NCI-H82 (cell line): ENCODE measurements at regions not wholly inside any gene's neighbourhood (a gene's known extent, or its start where the extent isn't known, plus 50 kb on each side); places are given as distances from the start of the nearest gene placed in this dataset.
"Not testable (repeated sequence)": the region's sequence is repeated elsewhere in the genome, so short reads cannot be mapped to it uniquely, and the experiment has no call there.

Source experiments
- DNase-seq: peaks from one replicate; lab custom pipeline; 2025; lab: John Stamatoyannopoulos, UW

DNA sequence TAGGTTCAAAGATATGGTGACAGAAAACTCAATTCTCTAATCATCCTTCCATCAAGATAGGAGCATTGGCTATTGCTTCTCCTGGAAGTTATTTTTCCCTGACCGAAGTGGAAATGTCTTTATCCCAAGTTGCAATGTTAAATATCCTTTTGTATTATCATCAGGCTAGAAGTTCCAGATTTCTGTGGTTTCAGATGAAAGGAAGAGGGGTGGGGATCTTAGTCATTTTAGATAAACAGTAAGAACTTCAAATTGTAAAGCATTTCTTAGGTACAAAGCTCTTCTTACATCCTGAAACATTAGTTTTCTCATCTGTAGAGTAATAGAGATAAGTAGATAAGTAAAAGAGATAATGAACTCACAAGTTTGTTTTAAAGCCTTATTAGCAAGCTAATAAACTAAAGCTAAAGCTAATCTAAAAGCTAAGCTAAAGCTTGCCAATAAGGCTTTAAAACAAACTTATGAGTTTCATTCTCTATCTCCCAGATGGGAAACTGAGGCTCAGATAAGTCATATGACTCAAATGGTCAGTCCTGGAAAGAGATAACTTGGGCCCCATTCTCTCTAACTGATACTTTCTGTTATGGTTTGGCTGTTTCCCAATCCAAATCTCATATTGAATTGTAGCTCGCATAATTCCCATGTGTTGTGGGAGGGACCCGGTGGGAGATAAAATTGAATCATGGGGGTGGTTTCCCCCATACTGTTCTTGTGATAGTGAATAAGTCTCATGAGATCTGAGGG lies 99.2 kb upstream of the KCNK2 start:
- no peak for DNase-seq

DNA sequence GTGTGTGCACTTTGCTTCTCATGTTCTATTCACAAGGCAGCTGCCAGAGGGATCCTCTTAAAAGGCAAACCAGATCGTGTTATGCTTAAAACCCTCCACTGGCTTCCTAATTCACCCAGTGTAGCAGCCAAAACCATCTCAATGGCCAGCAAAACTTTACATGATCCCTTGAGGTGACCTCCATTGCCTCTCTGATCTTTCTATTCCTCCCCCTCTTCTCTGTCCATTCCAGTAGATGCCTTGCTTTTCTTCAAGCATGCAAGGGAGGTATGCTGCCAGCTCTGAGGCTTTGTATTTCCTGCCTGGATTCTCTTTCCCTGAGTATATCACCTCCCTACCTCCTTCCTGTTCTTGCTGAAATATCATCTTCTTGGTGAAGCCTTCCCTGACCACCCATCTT lies 93.2 kb upstream of the KCNK2 start:
- DNase-seq, result peak; percentile 25

DNA sequence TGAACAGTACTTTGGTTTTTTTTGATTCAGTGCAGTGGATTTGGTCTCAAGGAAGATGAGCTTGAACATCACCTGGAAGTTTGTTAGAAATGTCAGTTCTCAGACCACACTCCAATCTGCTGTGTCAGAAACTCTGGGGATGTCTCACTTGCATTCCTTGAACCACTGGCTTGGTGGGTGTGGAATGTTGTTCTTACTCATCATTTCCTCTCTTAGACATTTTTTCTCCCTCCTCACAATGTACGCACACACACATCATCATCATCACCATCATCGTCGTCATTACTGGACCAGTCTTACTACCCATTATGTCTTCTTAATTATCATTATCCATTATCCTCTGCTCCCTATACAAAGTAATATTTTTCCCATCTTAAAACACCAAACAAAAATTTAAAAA lies 91.9 kb upstream of the KCNK2 start:
- no peak for DNase-seq

DNA sequence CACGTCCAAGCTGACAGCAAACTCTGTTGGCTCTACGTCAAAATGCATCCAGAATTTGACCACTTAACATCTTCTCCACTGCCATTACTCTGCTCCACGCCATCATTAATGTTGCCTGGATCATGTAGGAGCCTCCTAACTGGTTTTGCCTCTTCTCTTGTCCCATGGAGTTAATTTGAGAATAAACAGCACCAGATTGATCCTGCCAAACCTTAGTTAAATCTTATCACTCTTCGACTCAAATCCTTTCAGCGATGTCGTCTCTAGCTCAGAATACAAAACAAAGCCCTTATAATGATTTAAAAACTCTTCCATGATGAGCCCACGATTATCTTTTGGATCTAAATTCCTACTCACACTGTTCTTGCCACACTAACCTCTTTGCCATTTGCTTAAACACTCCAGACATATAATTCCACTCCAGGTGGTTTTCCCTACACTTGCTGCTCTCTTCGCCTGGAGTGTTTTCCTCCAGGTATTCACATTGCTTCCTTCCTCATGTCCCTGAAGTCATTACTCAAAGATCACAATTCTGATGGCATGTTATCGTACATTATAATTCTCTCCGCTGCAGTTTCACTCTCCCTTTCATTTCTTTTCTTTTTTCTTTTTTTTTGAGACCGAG lies 90.7 kb upstream of the KCNK2 start:
- DNase-seq, result no peak

DNA sequence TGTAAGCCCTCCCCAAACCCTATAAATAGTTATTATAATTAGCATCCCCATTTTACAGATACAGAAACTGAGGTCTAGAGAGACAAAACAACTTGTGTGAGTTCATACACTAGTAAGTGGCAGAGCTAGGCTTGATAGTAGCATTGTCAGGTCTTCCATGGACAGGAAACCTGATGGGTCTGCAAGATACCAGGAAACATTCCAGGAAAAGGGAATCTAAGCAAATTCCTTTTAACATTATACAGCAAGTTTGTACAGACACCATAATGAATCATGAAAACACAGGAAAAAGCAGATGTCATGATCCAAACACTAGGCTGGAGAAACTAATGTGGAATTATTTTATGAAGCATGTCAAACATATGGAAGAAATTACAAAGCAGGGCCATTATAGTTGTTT lies 89.1 kb upstream of the KCNK2 start:
- no peak for DNase-seq

DNA sequence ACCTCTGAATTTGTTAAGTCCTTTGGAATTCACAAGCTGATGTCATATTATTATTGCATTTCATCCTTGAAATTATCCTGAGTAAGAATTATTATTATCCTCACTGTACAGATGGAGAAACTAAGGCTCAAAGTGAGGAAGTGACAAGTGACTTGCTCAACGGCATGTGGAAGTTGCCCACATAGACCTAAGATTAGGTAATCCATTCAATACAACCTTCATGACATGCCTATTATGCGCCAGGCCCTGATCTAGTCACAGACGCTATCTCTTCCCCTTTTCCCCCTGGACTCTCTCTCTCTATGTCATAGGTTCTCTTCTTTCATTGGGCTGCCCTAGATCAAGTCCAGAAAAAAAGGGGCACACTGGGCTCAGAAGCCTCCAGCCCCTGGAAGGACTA lies 84.9 kb upstream of the KCNK2 start:
- DNase-seq, result no peak

DNA sequence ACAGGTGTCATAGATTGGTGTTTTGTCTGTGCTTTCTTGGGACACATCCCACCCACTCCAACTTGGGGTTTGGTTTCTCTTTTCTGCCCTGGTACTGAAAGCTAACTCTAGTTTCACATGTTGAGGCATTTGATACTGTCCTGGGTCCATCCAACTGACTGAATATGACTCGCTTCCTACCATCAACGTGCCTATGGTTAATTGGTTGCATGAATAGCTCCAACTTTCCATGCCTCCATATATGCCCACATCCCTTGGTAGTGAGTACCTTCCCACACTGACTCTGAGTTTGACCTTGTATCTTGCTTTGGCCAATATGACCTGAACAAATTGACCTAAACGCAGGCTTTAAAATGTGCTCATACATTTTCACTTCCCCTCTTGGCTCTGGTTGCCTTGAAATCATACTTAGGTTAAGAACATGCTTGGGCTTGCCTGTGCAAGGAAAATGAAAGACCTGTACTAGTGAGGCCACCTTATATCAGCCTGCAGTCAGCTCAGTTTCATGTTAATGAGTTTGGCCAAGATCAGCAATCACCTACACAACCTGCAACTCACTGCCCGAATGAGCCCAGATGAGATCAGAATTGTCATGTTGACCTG lies 81.0 kb upstream of the KCNK2 start:
- no peak for DNase-seq

DNA sequence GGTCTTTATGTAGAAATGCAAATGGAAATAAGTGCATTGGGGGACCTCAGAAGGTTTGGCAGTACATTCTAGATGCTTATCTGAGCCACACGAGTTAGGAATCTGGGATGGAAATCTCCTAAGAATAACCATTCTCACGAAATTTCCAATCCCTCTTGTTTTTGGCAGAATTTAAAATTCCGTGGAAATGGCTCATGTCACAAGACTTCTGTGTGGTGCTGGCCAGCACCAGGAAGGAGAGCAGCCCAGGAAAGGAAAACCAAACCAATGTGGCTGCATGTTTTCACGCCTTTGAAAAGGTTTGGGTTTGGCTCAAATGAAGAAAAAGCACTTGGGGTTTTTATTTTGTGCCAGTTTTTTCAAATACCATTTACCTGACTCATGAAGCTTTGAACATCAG lies 80.1 kb upstream of the KCNK2 start:
- DNase-seq, result no peak

DNA sequence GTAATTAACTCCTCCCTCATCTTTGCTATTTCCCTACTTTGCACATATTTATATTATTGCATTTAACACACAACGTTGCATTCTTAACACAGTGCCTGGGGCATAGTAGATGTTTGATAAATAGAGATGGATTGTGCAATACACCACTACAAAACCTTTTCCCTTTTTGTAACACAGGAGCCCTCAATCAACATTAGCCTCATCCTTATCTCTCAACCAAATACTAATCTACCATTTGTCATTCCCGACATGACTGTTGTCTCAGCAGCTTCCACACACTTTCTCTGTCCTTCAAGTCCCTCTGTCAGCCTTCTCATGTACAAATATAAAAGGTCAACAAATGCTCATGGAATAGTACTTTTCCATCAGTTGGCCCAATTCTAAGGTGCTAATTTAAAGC lies 78.9 kb upstream of the KCNK2 start:
- no peak for DNase-seq

DNA sequence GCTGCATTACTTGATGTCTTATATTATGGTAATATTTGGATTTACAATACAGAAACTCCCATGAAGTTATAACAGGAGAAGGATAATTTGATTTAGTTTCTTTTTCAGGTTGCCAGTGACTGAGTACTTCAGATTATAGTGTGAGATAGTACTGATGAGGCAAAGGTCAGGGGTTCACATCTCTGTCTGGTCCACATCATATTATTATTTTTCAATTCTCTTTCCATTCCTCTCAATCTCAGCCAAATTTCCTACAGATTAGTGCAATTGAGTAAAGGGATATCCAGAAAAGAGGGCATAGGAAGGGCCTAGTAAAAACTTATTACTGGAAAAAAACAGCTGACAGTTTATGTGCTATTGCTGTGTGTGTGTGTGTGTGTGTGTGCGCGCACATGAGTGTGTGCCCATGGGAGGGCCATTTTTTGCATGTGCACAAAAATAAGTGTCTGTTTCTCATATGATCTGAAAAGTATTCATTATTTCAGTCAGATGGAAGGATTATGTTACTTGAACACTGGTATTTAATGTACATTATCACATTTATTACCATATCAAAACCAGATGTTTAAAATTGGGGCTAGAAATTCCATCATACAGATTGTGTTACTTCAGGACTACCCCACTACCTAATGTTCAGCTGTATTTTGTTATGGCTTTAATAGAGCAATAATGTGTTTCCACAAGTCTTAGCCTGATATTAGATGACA lies 78.3 kb upstream of the KCNK2 start:
- no peak for DNase-seq

DNA sequence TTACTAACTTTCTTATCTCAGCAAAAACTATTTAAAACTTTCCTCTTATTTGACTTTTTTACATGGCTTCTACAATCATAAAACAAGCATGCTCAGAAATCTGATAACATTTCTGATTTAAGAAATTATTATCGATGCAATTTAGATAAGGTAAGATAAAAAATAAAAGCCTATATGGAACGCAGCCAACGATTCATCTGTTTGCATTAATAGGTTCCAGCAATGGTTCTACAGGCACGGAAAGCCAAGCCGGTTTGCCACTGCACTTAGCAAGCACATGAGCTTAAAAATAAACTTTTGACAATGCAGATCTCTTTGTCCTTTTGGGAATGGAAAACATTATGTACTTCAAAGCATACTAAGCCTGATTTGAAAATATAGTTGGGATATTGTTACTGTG lies 77.5 kb upstream of the KCNK2 start:
- DNase-seq, result no peak

DNA sequence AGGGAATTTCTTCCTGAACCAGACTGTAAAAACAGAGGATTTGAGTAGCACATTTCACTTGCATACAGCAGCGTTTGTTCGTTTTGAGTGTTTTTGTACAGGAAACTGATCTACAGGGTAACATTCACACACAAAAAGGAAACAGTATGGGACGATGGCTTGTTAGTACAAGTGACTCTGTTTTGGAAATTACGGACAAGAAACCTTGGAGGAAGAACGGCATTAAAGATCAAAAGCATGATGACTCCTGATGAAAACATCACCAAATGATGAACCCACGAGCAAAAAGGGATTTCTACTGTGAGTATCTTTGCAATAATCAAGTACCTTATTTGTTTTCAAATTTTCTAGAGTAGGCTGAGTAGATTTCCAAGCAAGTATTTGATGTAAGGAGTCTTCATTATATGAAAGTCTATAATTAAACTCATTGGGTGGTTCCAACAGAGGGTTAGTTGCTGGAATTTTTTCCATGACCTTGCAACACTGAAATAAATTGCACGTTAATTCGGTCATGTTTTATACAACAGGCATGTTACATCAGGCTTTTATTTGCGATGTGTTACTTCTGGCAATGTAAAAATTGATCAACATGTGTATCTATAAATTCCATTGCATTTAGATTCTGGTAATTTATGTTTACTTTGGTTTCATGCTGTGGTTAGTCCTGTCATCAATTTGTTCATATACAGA lies 76.7 kb upstream of the KCNK2 start:
- no peak for DNase-seq

DNA sequence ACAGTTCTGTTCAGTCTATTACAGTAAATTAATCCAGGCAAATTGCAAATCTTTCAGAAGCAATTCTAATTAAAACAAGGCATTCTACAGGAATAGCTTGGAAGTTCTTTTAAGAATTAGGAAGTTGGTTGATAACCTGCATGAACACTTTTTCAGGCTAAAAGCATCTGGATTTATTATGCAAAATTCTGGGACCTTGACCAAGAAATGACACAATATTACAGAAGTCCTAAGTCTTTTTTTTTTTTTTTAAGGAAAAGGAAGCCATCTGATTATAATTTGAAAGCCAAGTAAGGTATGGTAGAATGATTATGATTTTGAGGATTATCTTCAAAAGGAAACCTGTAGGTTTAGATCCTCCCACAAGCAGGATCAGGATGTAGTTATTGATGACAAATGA lies 74.7 kb upstream of the KCNK2 start:
- no peak for DNase-seq

DNA sequence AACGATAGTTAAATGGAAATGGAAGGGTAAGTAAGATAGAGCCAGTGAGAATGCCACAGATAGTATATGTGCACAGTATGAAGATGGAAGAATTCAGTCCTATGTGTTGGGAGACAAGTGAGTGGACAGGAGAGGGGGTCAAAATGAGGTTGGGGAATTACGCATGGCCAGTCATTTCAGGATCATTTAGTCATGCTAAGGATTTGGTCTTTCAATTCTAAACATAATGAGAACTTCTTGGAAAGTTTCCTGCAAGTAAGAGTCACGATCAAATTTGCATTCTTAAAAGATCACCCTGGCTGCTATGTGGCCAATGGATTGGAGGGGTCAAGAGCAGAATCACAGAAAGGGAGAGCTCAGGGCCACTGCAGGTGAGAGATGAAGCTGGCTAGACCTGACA lies 64.0 kb upstream of the KCNK2 start:
- DNase-seq, result no peak

DNA sequence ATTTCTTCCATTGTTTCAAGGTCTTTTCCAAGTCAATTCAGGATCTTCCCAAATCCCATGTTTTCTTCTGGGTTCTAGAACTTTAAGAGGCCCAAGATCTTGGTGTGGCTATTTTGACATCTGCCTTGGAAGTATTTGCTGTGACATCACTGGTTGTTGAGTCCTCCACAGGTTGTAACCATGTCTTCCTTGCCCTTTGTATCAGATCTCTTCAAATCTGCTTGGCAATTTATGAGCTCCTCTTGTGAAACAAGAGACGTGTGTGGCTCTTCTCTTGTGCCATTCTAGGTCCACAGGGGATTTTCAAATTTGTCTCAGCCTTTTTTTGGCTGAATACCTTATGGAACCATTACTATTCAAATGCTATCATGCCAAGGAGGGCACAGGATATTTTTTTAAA lies 60.3 kb upstream of the KCNK2 start:
- DNase-seq, result no peak

DNA sequence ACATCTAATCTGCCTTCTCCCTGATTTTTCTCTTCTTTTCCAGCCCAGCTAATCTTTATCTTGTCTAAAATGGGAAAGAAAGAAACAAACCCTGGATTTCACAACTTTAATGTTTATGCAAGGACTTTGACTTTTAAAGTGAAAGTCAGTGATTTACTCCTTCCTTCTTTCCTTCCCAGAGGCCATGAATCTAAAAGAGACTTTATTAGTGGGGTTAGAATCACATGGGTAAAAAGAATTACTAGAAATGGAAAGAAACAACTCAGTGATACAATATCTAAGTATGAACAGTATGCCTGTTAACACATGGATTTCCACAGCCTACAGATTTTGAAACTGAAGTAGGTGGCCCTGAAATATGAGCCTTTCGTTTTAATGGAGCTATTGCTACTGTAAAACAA lies 59.8 kb upstream of the KCNK2 start:
- DNase-seq, result no peak

DNA sequence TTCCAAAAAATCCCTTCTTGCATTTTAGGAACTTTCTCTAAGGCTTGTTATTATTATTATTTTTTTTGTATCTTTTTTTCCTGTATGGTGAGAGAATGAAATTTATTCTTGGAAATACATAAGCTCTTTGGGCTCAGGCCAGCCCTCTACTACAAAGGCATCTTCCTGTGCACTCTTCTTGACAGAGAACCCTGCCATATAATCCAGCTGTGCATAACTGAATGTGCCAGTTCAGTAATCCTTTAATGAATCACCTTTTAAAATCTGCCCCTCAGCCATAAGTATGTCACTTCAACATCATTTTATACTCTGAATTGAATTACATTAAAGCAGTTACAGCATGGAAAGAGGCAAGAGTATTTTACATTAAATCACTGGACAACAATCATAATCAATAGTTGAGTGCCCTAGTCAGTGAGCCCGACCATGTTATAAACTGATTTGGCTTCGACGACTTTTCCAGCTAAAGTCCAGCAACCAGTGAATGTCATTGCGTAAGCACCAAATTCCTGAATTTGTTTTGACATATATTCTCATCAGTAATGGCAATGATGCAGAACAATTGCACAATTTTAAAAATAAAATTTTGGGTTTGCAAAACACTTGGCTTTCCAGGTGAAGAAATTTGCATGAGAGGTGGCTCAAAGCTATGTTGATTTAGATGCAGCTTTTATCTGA lies 59.2 kb upstream of the KCNK2 start:
- DNase-seq, result no peak

DNA sequence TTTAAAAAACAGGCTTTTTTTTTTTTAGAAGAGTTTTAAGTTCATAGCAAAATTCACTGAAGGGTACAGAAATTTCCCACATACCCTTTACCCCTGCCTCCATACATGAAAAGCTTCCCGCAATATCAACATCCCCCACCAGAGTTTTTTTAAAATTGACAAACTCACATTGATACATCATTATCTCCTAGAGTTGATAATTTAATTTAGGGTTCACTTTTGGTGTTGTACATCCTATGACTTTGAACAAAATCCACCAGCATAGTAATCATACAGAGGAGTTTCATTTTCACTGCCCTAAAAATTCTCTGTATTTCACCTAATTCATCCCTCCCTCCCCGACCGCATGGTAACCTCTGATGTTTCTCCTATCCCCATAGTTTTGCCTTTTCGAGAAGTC lies 53.6 kb upstream of the KCNK2 start:
- no peak for DNase-seq

DNA sequence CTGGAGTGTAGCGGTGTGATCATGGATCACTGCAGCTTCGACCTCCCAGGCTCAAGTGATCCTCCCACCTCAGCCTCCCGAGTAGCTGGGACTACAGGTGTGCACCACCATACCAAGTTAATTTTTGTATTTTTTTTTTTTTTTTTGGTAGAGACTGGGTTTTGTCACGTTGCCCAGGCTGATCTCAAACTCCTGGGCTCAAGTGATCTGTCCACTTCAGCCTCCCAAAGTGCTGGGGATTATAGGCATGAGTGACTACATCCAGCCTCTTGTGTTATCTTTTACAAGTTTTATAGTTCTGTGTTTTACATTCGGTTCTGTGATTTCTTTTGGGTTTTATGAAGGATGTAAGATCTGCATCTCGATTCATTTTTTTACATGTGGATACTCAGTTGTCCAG lies 52.0 kb upstream of the KCNK2 start:
- DNase-seq, result not testable (repeated sequence)

DNA sequence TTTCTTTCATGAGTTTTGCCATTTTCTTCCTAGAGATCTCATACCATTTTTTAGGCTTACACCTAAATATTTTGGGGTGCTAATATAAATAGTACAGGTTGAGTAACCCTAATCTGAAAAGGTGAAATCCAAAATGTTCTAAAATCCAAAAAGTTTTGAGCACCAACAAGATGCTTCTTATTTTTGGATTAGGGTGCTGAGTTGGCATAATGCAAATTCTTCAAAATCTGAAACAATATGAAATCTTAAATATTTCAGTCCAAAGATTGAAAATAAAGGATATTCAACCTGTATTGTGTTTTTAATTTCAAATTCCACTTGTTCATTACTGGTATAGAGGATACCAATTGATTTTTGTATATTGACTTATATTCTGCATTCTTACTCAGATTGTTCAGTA lies 51.1 kb upstream of the KCNK2 start:
- DNase-seq, result no peak
